ENCODE measurements at regions not wholly inside any gene's neighbourhood (a gene's known extent, or its start where the extent isn't known, plus 50 kb on each side); places are given as distances from the start of the nearest gene placed in this dataset.

- no peak for TF ChIP-seq CTCF (conservative IDR thresholded peaks at IDR 0.05; ENCODE audit: low read depth in 2 of 2)
- no peak for TF ChIP-seq CREB1 (CRISPR knock-in tag; IDR thresholded peaks at IDR 0.05; ENCODE audit: low read depth)
- no peak for TF ChIP-seq POLR2AphosphoS5 (IDR thresholded peaks at IDR 0.05; ENCODE audit: low read depth)
- no peak for TF ChIP-seq EZH2phosphoT487 (IDR thresholded peaks at IDR 0.05; ENCODE audit: unreplicated experiment)
- TF ChIP-seq ZNF114 (CRISPR knock-in tag; IDR thresholded peaks at IDR 0.05) = no peak
- TF ChIP-seq ETS1 (IDR thresholded peaks at IDR 0.05) = no peak
- no peak for TF ChIP-seq EZH2 (IDR thresholded peaks at IDR 0.05; ENCODE audit: low read depth, unreplicated experiment)
Observed at GRCh38 chr5:4023753-4024335, 428.2 kb downstream of the IRX1 start.

All from GM23338 (cell line).